ENCODE measurements at regions not wholly inside any gene's neighbourhood (a gene's known extent, or its start where the extent isn't known, plus 50 kb on each side); places are given as distances from the start of the nearest gene placed in this dataset.

- ChIA-PET POLR2A (no interaction called here), CTCF (no interaction called here)
- DNase-seq, result no peak
- Mint-ChIP-seq H3K27ac (ENCODE audit: unreplicated experiment) (no peak overlapping the region), H3K27me3 (ENCODE audit: insufficient read depth, unreplicated experiment) (no peaks in the 10 kb centered on the region), H3K4me1 (ENCODE audit: low read depth, unreplicated experiment) (no peaks in the 10 kb centered on the region), H3K4me3 (ENCODE audit: unreplicated experiment) (no peak overlapping the region), H3K9me3 (ENCODE audit: unreplicated experiment) (no peaks in the 10 kb centered on the region), H3K36me3 (ENCODE audit: insufficient read depth, unreplicated experiment) (no peaks in the 10 kb centered on the region)
- no peaks in the 10 kb centered on the region for H3K4me1 ChIP-seq
- intact Hi-C loops (cut with micrococcal nuclease; ENCODE audit: unreplicated experiment), result no loop called here
- H3K27me3 ChIP-seq (replicated peaks; ENCODE audit: control insufficient read depth, insufficient read depth, low read length), result no peaks in the 10 kb centered on the region
- no peaks in the 10 kb centered on the region for H3K36me3 ChIP-seq (ENCODE audit: control insufficient read depth, insufficient read depth, low read length)
- BruUV-seq (replicated peaks), result no TSS peak
- H3K9me3 ChIP-seq, result peaks cover 6% of the 10 kb centered on the region; the same call in 1 of the 2 replicates
- TF ChIP-seq, protein P1, sequence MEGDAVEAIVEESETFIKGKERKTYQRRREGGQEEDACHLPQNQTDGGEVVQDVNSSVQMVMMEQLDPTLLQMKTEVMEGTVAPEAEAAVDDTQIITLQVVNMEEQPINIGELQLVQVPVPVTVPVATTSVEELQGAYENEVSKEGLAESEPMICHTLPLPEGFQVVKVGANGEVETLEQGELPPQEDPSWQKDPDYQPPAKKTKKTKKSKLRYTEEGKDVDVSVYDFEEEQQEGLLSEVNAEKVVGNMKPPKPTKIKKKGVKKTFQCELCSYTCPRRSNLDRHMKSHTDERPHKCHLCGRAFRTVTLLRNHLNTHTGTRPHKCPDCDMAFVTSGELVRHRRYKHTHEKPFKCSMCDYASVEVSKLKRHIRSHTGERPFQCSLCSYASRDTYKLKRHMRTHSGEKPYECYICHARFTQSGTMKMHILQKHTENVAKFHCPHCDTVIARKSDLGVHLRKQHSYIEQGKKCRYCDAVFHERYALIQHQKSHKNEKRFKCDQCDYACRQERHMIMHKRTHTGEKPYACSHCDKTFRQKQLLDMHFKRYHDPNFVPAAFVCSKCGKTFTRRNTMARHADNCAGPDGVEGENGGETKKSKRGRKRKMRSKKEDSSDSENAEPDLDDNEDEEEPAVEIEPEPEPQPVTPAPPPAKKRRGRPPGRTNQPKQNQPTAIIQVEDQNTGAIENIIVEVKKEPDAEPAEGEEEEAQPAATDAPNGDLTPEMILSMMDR (IDR thresholded peaks at IDR 0.05; ENCODE audit: insufficient read depth in 1 of 2, low read depth in 1 of 2, low read length in 1 of 2, severe bottlenecking in 1 of 2, unreplicated experiment in 1 of 2), result no peak
- H3K4me3 ChIP-seq (ENCODE audit: low read depth, low read length), result no peak overlapping the region
Measured at GRCh38 chr13:67474115-67474514, 244.0 kb upstream of the PCDH9 start.

DNA sequence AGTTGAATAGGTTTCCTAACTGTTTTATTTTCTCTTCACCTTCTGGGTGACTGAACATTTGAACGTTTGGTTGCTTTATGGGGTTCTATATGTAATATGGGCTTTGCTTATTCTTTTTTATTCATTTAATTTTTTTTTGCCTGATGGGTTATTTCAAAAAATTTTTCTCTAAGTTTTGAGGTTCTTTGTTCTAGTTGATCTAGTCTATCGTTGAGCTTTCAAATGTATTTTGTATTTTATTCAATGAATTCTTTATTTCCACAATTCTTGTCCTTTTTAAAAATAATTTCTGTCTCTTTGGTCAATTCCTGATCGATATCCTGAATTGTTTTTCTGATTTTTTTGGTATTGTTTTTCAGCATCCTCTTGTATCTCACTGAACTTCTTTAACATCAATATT lies 239.5 kb upstream of the PCDH9 start:
- no peak overlapping the region for H3K4me3 ChIP-seq (ENCODE audit: low read depth, low read length)
- Mint-ChIP-seq H3K4me1 (ENCODE audit: low read depth, unreplicated experiment) (no peaks in the 10 kb centered on the region), H3K9me3 (ENCODE audit: unreplicated experiment) (no peaks in the 10 kb centered on the region), H3K27ac (ENCODE audit: unreplicated experiment) (no peak overlapping the region), H3K27me3 (ENCODE audit: insufficient read depth, unreplicated experiment) (no peaks in the 10 kb centered on the region), H3K36me3 (ENCODE audit: insufficient read depth, unreplicated experiment) (no peaks in the 10 kb centered on the region), H3K4me3 (ENCODE audit: unreplicated experiment) (no peak overlapping the region)
- no peak for DNase-seq
- no peaks in the 10 kb centered on the region for H3K36me3 ChIP-seq (ENCODE audit: control insufficient read depth, insufficient read depth, low read length)
- no TSS peak for BruUV-seq (replicated peaks)
- POLR2A ChIA-PET, result no interaction called here
- H3K9me3 ChIP-seq, result peaks cover 10% of the 10 kb centered on the region; the same call in 1 of the 2 replicates
- H3K27me3 ChIP-seq (replicated peaks; ENCODE audit: control insufficient read depth, insufficient read depth, low read length), result no peaks in the 10 kb centered on the region
- TF ChIP-seq, protein P1 (IDR thresholded peaks at IDR 0.05; ENCODE audit: insufficient read depth in 1 of 2, low read depth in 1 of 2, low read length in 1 of 2, severe bottlenecking in 1 of 2, unreplicated experiment in 1 of 2), result no peak
- no peaks in the 10 kb centered on the region for H3K4me1 ChIP-seq
- intact Hi-C loops (cut with micrococcal nuclease; ENCODE audit: unreplicated experiment), result no loop called here
- CTCF ChIA-PET, result no interaction called here

GRCh38 chr13:67466569-67466968 lies 236.4 kb upstream of the PCDH9 start:
- H3K36me3 ChIP-seq (ENCODE audit: control insufficient read depth, insufficient read depth, low read length), result no peaks in the 10 kb centered on the region
- POLR2A ChIA-PET, result no interaction called here
- TF ChIP-seq, protein P1 (IDR thresholded peaks at IDR 0.05; ENCODE audit: insufficient read depth in 1 of 2, low read depth in 1 of 2, low read length in 1 of 2, severe bottlenecking in 1 of 2, unreplicated experiment in 1 of 2), result no peak

More at GRCh38 chr13:67466569-67466968, 236.4 kb upstream of the PCDH9 start:
- BruUV-seq (replicated peaks), result no TSS peak
- no peaks in the 10 kb centered on the region for H3K9me3 Mint-ChIP-seq (ENCODE audit: unreplicated experiment)
- H3K4me1 ChIP-seq, result no peaks in the 10 kb centered on the region
- DNase-seq, result no peak
- intact Hi-C loops (cut with micrococcal nuclease; ENCODE audit: unreplicated experiment), result no loop called here
- peaks cover 10% of the 10 kb centered on the region; the same call in 1 of the 2 replicates for H3K9me3 ChIP-seq
- no peaks in the 10 kb centered on the region for H3K27me3 Mint-ChIP-seq (ENCODE audit: insufficient read depth, unreplicated experiment)
- no peaks in the 10 kb centered on the region for H3K4me1 Mint-ChIP-seq (ENCODE audit: low read depth, unreplicated experiment)
- no peaks in the 10 kb centered on the region for H3K36me3 Mint-ChIP-seq (ENCODE audit: insufficient read depth, unreplicated experiment)
- H3K4me3 ChIP-seq (ENCODE audit: low read depth, low read length), result no peak overlapping the region
- no peaks in the 10 kb centered on the region for H3K27me3 ChIP-seq (replicated peaks; ENCODE audit: control insufficient read depth, insufficient read depth, low read length)
- H3K4me3 Mint-ChIP-seq (ENCODE audit: unreplicated experiment), result no peak overlapping the region
- CTCF ChIA-PET, result no interaction called here
- H3K27ac Mint-ChIP-seq (ENCODE audit: unreplicated experiment), result no peak overlapping the region

All from Caco-2 (cell line).